Panc1 (cell line): ENCODE measurements at regions not wholly inside any gene's neighbourhood (a gene's known extent, or its start where the extent isn't known, plus 50 kb on each side); places are given as distances from the start of the nearest gene placed in this dataset.
"Not testable (repeated sequence)": the region's sequence is repeated elsewhere in the genome, so short reads cannot be mapped to it uniquely, and the experiment has no call there.

Source experiments
- ATAC-seq: fragments of 200-7000 bp; cut with Tn5 transposase; 2 replicates; pipeline ENCODE4 v1.9.1; 2020; ENCODE audit warnings: mild to moderate bottlenecking, moderate library complexity
- BruUV-seq: library from RNA; stranded (reverse); fragments of 400-500 nt; replicated peaks from 2 replicates; lab custom pipeline; 2021; lab: Mats Ljungman, UMichigan
- CTCF ChIA-PET: fragments of 300-600 bp; sonication (Branson Sonifier 250); formaldehyde crosslinking; loops from one replicate; lab custom pipeline; 2022; ENCODE audit warnings: antibody characterized with exemption; lab: Charles Lee
- POLR2A ChIA-PET: fragments of 300-600 bp; sonication (Branson Sonifier 250); formaldehyde crosslinking; loops from one replicate; lab custom pipeline; 2022; ENCODE audit warnings: antibody characterized with exemption; lab: Charles Lee
- DNase-seq: peaks from one replicate; pipeline ENCODE4 v3.0.0-alpha.2; 2010; ENCODE audit warnings: low read depth, low spot score
- H3K27ac ChIP-seq: 2 replicates; pipeline ENCODE4 v1.5.1; 2011; ENCODE audit warnings: mild to moderate bottlenecking, low read length, inconsistent platforms
- H3K27me3 ChIP-seq: fragments of 200-500 bp; sonication (Bioruptor generic); 2 replicates; pipeline ENCODE4 v1.6.0; 2014; ENCODE audit warnings: low read length, inconsistent platforms; ENCODE audit not compliant: control insufficient read depth, insufficient read depth
- H3K36me3 ChIP-seq: fragments of 200-500 bp; sonication (Bioruptor generic); 2 replicates; pipeline ENCODE4 v1.5.1; 2014; ENCODE audit warnings: inconsistent platforms, mild to moderate bottlenecking, low read length, moderate library complexity; ENCODE audit not compliant: control insufficient read depth, insufficient read depth
- H3K4me1 ChIP-seq: 2 replicates; pipeline ENCODE4 v1.5.1; 2011; ENCODE audit warnings: inconsistent platforms, mild to moderate bottlenecking, low read length, moderate library complexity; ENCODE audit not compliant: control insufficient read depth, insufficient read depth
- H3K4me3 ChIP-seq, 2 experiments: 2 replicates each; pipeline ENCODE4 v1.5.1; 2011 to 2012; ENCODE audit warnings: low read depth in 2 of 2, low read length in 2 of 2, mild to moderate bottlenecking in 2 of 2, inconsistent platforms in 1 of 2, moderate library complexity in 1 of 2
- H3K9me3 ChIP-seq: fragments of 200-500 bp; sonication (Bioruptor generic); 2 replicates; pipeline ENCODE4 v1.5.1; 2014; ENCODE audit warnings: low read depth, mild to moderate bottlenecking, inconsistent platforms, low read length, moderate library complexity; ENCODE audit not compliant: control insufficient read depth, insufficient read depth
- POLR2AphosphoS5 ChIP-seq: IDR thresholded peaks from 2 replicates; pipeline ENCODE4 v1.6.1; 2012; ENCODE audit warnings: mild to moderate bottlenecking, low read depth, low read length, moderate library complexity
- SIN3A ChIP-seq: IDR thresholded peaks from 2 replicates; pipeline ENCODE4 v1.6.1; 2012; ENCODE audit warnings: low read depth, mild to moderate bottlenecking, low read length, moderate library complexity, borderline replicate concordance; ENCODE audit not compliant: insufficient read depth
- TCF7L2 ChIP-seq: IDR thresholded peaks from 2 replicates; pipeline ENCODE4 v1.6.1; 2011; ENCODE audit warnings: mild to moderate bottlenecking, low read depth, low read length, inconsistent platforms
- in situ Hi-C: cut with HindIII; loops from 2 replicates; pipeline ENCODE4 v1.10.0; 2016; ENCODE audit warnings: low sequenced_read_pairs, low pct_unique_long_range_greater_than_20kb
- intact Hi-C: fragments of 100-400 bp; cut with micrococcal nuclease; formaldehyde crosslinking; loops from one replicate; pipeline ENCODE4 v1.10.0; 2022; ENCODE audit not compliant: unreplicated experiment
- TF ChIP-seq, protein P1 (sequence below): fragments of 450-650 bp; IDR thresholded peaks from 2 replicates; pipeline ENCODE4 v1.5.1; 2017; ENCODE audit warnings: mild to moderate bottlenecking
- TF ChIP-seq, protein P2 (sequence below), 2 experiments: IDR thresholded peaks; 2 replicates each; pipeline ENCODE4 v1.6.1; 2011 to 2012; ENCODE audit warnings: low read depth in 2 of 2, control low read depth in 1 of 2, low read length in 1 of 2, mild to moderate bottlenecking in 1 of 2, moderate library complexity in 1 of 2; ENCODE audit not compliant: insufficient read depth in 1 of 2

DNA sequence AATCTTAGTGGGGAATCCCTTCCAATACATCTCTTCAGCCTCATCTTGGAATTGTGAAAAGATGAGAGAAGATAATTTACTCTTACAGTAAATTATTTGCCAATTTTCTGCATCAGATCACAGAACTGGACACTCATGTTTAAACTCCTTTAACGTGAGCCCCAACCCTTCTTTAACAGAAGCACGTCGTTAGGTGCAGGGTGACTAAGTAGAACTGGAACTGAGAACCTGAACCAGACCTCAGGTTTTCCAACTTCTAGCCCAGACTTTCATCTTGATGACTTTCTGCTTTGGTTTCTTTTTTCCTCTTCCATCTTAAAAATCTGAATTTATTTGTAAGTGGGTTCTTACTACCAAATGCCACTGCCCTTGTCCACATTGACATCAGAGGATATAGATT is 57.2 kb upstream of the LYZL2 start:
- ChIA-PET POLR2A (no interaction called here), CTCF (no interaction called here)
- DNase-seq, result no peak
- Histone ChIP-seq H3K27me3 (no peaks in the 10 kb centered on the region), H3K4me1 (no peaks in the 10 kb centered on the region), H3K36me3 (no peaks in the 10 kb centered on the region), H3K4me3 (no peak overlapping the region), H3K9me3 (no peaks in the 10 kb centered on the region), H3K27ac (no peak overlapping the region)
- no peak for ATAC-seq
- intact Hi-C loops (no loop called here), in situ Hi-C loops (no loop called here)
- no TSS peak for BruUV-seq
- TF ChIP-seq, protein P1, sequence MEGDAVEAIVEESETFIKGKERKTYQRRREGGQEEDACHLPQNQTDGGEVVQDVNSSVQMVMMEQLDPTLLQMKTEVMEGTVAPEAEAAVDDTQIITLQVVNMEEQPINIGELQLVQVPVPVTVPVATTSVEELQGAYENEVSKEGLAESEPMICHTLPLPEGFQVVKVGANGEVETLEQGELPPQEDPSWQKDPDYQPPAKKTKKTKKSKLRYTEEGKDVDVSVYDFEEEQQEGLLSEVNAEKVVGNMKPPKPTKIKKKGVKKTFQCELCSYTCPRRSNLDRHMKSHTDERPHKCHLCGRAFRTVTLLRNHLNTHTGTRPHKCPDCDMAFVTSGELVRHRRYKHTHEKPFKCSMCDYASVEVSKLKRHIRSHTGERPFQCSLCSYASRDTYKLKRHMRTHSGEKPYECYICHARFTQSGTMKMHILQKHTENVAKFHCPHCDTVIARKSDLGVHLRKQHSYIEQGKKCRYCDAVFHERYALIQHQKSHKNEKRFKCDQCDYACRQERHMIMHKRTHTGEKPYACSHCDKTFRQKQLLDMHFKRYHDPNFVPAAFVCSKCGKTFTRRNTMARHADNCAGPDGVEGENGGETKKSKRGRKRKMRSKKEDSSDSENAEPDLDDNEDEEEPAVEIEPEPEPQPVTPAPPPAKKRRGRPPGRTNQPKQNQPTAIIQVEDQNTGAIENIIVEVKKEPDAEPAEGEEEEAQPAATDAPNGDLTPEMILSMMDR, result no peak
- TF ChIP-seq POLR2AphosphoS5 (no peak), SIN3A (no peak), TCF7L2 (no peak)
- TF ChIP-seq, protein P2, sequence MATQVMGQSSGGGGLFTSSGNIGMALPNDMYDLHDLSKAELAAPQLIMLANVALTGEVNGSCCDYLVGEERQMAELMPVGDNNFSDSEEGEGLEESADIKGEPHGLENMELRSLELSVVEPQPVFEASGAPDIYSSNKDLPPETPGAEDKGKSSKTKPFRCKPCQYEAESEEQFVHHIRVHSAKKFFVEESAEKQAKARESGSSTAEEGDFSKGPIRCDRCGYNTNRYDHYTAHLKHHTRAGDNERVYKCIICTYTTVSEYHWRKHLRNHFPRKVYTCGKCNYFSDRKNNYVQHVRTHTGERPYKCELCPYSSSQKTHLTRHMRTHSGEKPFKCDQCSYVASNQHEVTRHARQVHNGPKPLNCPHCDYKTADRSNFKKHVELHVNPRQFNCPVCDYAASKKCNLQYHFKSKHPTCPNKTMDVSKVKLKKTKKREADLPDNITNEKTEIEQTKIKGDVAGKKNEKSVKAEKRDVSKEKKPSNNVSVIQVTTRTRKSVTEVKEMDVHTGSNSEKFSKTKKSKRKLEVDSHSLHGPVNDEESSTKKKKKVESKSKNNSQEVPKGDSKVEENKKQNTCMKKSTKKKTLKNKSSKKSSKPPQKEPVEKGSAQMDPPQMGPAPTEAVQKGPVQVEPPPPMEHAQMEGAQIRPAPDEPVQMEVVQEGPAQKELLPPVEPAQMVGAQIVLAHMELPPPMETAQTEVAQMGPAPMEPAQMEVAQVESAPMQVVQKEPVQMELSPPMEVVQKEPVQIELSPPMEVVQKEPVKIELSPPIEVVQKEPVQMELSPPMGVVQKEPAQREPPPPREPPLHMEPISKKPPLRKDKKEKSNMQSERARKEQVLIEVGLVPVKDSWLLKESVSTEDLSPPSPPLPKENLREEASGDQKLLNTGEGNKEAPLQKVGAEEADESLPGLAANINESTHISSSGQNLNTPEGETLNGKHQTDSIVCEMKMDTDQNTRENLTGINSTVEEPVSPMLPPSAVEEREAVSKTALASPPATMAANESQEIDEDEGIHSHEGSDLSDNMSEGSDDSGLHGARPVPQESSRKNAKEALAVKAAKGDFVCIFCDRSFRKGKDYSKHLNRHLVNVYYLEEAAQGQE (IDR thresholded peaks at IDR 0.05; ENCODE audit: insufficient read depth in 1 of 2, low read depth in 2 of 2, low read length in 1 of 2), result no peak

DNA sequence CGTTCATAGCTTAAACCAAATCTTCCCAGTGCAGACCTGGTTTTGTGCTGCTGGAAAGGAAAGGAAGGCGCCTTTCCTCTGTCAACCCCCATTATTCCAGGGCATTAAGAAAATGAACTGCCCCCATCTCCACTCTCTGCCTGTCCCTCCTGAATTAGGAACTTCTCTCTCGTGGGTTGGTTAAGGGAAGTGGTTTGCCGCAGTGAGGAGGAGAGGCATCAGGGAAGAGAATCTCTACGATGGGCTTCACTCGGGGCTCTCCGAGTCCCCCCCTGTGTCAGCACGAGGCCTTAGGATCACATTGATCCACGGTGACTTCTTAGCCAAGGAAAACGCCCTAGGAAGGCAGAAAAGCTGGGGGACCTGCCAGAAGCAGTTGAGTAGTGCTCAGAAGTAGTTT is 53.9 kb upstream of the LYZL2 start:
- POLR2A ChIA-PET, result no interaction called here
- in situ Hi-C loops, result no loop called here
- intact Hi-C loops, result no loop called here
- DNase-seq, result no peak
- H3K9me3 ChIP-seq, result no peaks in the 10 kb centered on the region
- no peak overlapping the region for H3K27ac ChIP-seq
- no peak for ATAC-seq
- no peaks in the 10 kb centered on the region for H3K27me3 ChIP-seq
- CTCF ChIA-PET, result no interaction called here
- BruUV-seq, result no TSS peak
- TF ChIP-seq POLR2AphosphoS5, result no peak
- TF ChIP-seq TCF7L2, result no peak
- TF ChIP-seq, protein P2 (IDR thresholded peaks at IDR 0.05; ENCODE audit: insufficient read depth in 1 of 2, low read depth in 2 of 2, low read length in 1 of 2), result no peak
- TF ChIP-seq, protein P1, result no peak
- TF ChIP-seq SIN3A, result no peak
- H3K4me3 ChIP-seq, result no peak overlapping the region
- H3K36me3 ChIP-seq, result no peaks in the 10 kb centered on the region
- H3K4me1 ChIP-seq, result no peaks in the 10 kb centered on the region

DNA sequence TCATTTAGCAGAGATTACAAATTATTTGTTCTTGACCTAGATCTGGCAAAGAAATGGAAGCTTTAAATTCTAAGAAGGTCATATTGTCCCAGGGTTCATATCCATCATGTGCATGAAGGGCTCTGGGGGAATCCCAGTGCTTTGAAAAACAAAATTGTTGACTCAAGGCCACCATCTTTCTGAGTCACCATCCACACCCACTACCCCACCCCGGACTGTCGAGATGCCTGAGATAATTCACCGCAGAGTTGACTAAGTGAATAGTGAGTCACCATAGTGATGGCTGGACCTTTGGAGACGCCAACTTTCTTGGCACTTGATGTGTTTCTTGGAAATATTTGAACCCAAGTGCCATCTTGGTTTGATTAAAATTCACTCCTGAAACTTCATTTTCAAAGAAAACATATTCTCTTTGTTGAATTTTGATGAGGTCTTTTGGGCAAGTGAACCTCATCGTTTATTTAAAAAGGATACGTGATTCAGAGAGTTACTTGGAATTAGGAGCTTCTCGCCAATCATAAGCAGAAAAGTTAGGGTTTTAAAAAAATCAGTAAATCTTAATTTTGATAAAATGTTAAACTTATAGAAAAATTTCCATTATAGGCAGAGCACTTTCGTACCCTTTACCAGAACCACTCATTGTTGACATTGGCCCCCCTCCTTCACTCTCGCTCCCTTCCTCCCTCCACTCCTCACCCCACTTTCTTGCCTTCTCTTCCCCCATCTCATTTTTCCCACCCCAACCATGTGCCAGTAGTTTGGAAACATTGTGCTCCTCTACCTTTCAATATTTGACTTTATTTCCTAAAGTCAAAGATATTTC is 53.0 kb upstream of the LYZL2 start:
- H3K27me3 ChIP-seq, in situ Hi-C loops, BruUV-seq, intact Hi-C loops, H3K4me3 ChIP-seq, H3K27ac ChIP-seq, POLR2A ChIA-PET, H3K4me1 ChIP-seq, H3K9me3 ChIP-seq, H3K36me3 ChIP-seq: not testable (repeated sequence)
- ATAC-seq (peak; percentile 96), DNase-seq (peak; percentile 79)
- CTCF ChIA-PET, result interaction anchor here (0.5 kb wide), 1 partner anchor 292 kb away, joined by 6 read pairs; no protein-coding TSS in a partner anchor
